Right lobe of liver (tissue), 6 donors: ENCODE measurements at regions not wholly inside any gene's neighbourhood (a gene's known extent, or its start where the extent isn't known, plus 50 kb on each side); places are given as distances from the start of the nearest gene placed in this dataset.

Source experiments
- ATAC-seq, 4 donors: fragments of 200-7000 bp; cut with Tn5 transposase; one replicate each; pipeline ENCODE4 v1.9.1; 2020; ENCODE audit warnings: mild to moderate bottlenecking in 4 of 4, moderate library complexity in 4 of 4
- DNase-seq, 3 donors: peaks; one replicate each; pipeline ENCODE4 v3.0.0-alpha.2; 2020
- H3K27ac ChIP-seq, 3 donors: fragments of 200-600 bp; one replicate each; pipeline ENCODE4 v1.8.0; 2022
- H3K27me3 ChIP-seq, 2 donors: fragments of 200-600 bp; one replicate each; pipeline ENCODE4 v1.8.0; 2022
- H3K36me3 ChIP-seq, 4 donors: fragments of 200-600 bp; sonication (generic) in 1 of 4; one replicate each; pipeline versions ENCODE4 v1.5.1 to v1.8.0; 2017 to 2022; ENCODE audit warnings: control low read depth in 1 of 4
- H3K4me1 ChIP-seq, 4 donors: fragments of 200-600 bp; sonication (generic) in 1 of 4; one replicate each; pipeline versions ENCODE4 v1.5.1 to v1.8.0; 2017 to 2022; ENCODE audit warnings: control low read depth in 1 of 4
- H3K4me3 ChIP-seq, 3 donors: fragments of 200-600 bp; one replicate each; pipeline ENCODE4 v1.8.0; 2022
- H3K9me3 ChIP-seq, 4 donors: fragments of 200-600 bp; sonication (generic) in 1 of 4; one replicate each; pipeline versions ENCODE4 v1.5.1 to v1.8.0; 2017 to 2022; ENCODE audit warnings: control low read depth in 1 of 4
- POLR2A ChIP-seq: fragments of 450-650 bp; IDR thresholded peaks from one replicate; pipeline ENCODE4 v1.6.1; 2017; ENCODE audit warnings: antibody characterized with exemption, mild to moderate bottlenecking
- WGBS: methylation state at CpG from one replicate; pipeline ENCODE4 v1.1.6; 2018; ENCODE audit warnings: low coverage, low lambda C conversion rate; ENCODE audit not compliant: insufficient coverage; ENCODE audit errors: missing lambda C conversion rate; 5-methylcytosine and 5-hydroxymethylcytosine counted together
- intact Hi-C, 2 donors: fragments of 100-400 bp; cut with DNase I; formaldehyde crosslinking; loops; one replicate each; pipeline versions ENCODE4 v1.11.2 to v1.14.1; 2022
- TF ChIP-seq, protein P1 (sequence below), 4 donors: fragments of 200-600 bp in 3 of 4; fragments of 450-650 bp in 1 of 4; IDR thresholded peaks; one replicate each; pipeline versions ENCODE4 v1.5.1 to v1.8.0; 2016 to 2022; ENCODE audit warnings: antibody characterized with exemption in 4 of 4, mild to moderate bottlenecking in 2 of 4
- donor health status: DM: no; HTN: yes; CAD: no.
- donor health status: DM: no; HTN: no; CAD: no.
- donor health status: DM: no; HTN: no; CAD: no.
- donor health status: DM: no; HTN: yes; CAD: no.
- donor health status: DM: no; HTN: yes; CAD: no.

DNA sequence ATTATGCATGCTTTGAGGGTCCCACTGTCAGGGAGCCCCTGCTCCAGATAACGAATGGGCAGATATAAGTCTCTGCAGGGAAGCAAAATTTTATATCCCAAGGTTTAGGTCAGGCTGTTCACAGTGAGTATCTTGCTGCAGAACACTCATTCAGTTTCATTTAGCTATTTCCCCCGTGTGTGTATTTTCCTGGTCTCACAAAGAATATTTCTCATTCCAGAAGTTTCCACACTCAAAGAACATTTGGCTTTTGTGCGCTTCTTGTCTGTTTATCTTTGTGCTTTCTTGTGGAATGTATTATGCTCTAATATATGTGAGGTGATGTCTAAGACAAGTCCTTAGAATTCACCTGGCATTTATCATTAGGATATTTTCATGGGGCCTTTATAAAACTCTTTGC, 140.4 kb upstream of the MMADHC start:
- no peak for DNase-seq
- Histone ChIP-seq H3K27me3 (no peaks in the 10 kb centered on the region), H3K36me3 (no peaks in the 10 kb centered on the region), H3K9me3 (no peaks in the 10 kb centered on the region), H3K4me3 (no peak overlapping the region), H3K27ac (no peak overlapping the region), H3K4me1 (no peaks in the 10 kb centered on the region)
- ATAC-seq, result no peak
- TF ChIP-seq POLR2A, result no peak
- TF ChIP-seq, protein P1, sequence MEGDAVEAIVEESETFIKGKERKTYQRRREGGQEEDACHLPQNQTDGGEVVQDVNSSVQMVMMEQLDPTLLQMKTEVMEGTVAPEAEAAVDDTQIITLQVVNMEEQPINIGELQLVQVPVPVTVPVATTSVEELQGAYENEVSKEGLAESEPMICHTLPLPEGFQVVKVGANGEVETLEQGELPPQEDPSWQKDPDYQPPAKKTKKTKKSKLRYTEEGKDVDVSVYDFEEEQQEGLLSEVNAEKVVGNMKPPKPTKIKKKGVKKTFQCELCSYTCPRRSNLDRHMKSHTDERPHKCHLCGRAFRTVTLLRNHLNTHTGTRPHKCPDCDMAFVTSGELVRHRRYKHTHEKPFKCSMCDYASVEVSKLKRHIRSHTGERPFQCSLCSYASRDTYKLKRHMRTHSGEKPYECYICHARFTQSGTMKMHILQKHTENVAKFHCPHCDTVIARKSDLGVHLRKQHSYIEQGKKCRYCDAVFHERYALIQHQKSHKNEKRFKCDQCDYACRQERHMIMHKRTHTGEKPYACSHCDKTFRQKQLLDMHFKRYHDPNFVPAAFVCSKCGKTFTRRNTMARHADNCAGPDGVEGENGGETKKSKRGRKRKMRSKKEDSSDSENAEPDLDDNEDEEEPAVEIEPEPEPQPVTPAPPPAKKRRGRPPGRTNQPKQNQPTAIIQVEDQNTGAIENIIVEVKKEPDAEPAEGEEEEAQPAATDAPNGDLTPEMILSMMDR (IDR thresholded peaks at IDR 0.05), result no peak
- 64% methylated on average over 3 of the region's 3 CpGs for WGBS
- intact Hi-C loops, result no loop called here

GRCh38 chr2:149725234-149725633, 137.7 kb upstream of the MMADHC start:
- TF ChIP-seq, protein P1 (IDR thresholded peaks at IDR 0.05), result no peak
- TF ChIP-seq POLR2A, result no peak
- DNase-seq, result no peak
- Histone ChIP-seq H3K4me1 (no peaks in the 10 kb centered on the region), H3K4me3 (no peak overlapping the region), H3K36me3 (no peaks in the 10 kb centered on the region), H3K27me3 (no peaks in the 10 kb centered on the region), H3K9me3 (no peaks in the 10 kb centered on the region), H3K27ac (no peak overlapping the region)
- no peak for ATAC-seq
- 57% methylated on average over 2 of the region's 2 CpGs for WGBS
- intact Hi-C loops, result no loop called here

DNA sequence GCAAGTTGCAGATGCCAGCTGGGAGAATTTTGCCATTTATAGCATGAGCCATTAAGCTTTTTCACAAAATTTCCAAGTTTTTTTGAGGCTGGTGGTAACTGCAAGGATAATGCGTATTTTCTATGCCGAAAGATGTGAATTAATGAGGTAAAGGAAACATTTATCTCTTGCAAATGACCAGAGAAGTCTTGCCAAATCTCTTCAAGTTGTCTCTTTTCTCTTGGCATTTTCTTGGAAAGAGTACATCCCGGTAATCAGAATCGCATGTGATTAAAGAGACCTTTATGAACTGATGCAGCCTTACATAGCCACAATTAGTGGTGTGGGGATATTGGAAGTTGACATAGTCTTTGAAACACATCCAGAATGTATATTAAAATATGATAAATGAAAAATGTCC, 136.5 kb upstream of the MMADHC start:
- ATAC-seq (no peak), DNase-seq (no peak)
- TF ChIP-seq POLR2A, result no peak
- TF ChIP-seq, protein P1 (IDR thresholded peaks at IDR 0.05), result no peak
- Histone ChIP-seq H3K9me3 (no peaks in the 10 kb centered on the region), H3K4me3 (no peak overlapping the region), H3K27me3 (no peaks in the 10 kb centered on the region), H3K27ac (no peak overlapping the region), H3K4me1 (no peaks in the 10 kb centered on the region), H3K36me3 (no peaks in the 10 kb centered on the region)
- WGBS, result 77% methylated on average over 4 of the region's 4 CpGs
- intact Hi-C loops, result no loop called here

GRCh38 chr2:149720615-149721014, 133.0 kb upstream of the MMADHC start:
- TF ChIP-seq POLR2A, result no peak
- TF ChIP-seq, protein P1 (IDR thresholded peaks at IDR 0.05), result no peak
- WGBS, result 45% methylated on average over 2 of the region's 2 CpGs
- no peaks in the 10 kb centered on the region for H3K9me3 ChIP-seq
- H3K36me3 ChIP-seq, result no peaks in the 10 kb centered on the region
- H3K4me3 ChIP-seq, result no peak overlapping the region
- ATAC-seq, result no peak
- H3K27me3 ChIP-seq, result no peaks in the 10 kb centered on the region
- no peak overlapping the region for H3K27ac ChIP-seq
- DNase-seq, result no peak
- intact Hi-C loops, result no loop called here
- no peaks in the 10 kb centered on the region for H3K4me1 ChIP-seq

GRCh38 chr2:149719695-149720094, 132.1 kb upstream of the MMADHC start:
- Histone ChIP-seq H3K9me3 (no peaks in the 10 kb centered on the region), H3K4me1 (no peaks in the 10 kb centered on the region), H3K27ac (no peak overlapping the region), H3K4me3 (no peak overlapping the region), H3K27me3 (no peaks in the 10 kb centered on the region), H3K36me3 (no peaks in the 10 kb centered on the region)
- no peak for DNase-seq
- 76% methylated on average over 3 of the region's 3 CpGs for WGBS
- intact Hi-C loops, result no loop called here
- TF ChIP-seq, protein P1 (IDR thresholded peaks at IDR 0.05), result no peak
- no peak for TF ChIP-seq POLR2A
- no peak for ATAC-seq
